K562 (cell line): ENCODE measurements at regions not wholly inside any gene's neighbourhood (a gene's known extent, or its start where the extent isn't known, plus 50 kb on each side); places are given as distances from the start of the nearest gene placed in this dataset.

ENCODE experiments used
- ATAC-seq: fragments of 200-7000 bp; cut with Tn5 transposase; 3 replicates; pipeline ENCODE4 v1.9.1; 2020; ENCODE audit warnings: moderate library complexity
- BruUV-seq: library from RNA; stranded (reverse); fragments of 400-500 nt; replicated peaks from 2 replicates; lab custom pipeline; 2021; lab: Mats Ljungman, UMichigan
- CTCF ChIA-PET: fragments of 300-600 bp; formaldehyde crosslinking; extraction: SDS; loops from one replicate; lab custom pipeline; 2021; ENCODE audit warnings: low intra/inter-chr PET ratio; lab: Yijun Ruan, JAX
- POLR2A ChIA-PET: fragments of 300-600, 350-650 bp; sonication (Branson Sonifier 250); formaldehyde crosslinking; extraction: SDS; loops from one replicate; lab custom pipeline; 2021; ENCODE audit warnings: antibody characterized with exemption, inconsistent platforms; lab: Yijun Ruan, JAX
- DNase-seq, 4 experiments: peaks; one replicate each; pipeline versions ENCODE4 v3.0.0 to v3.0.0-alpha.2; 2011 to 2018; ENCODE audit warnings: low spot score in 3 of 4, mixed read lengths in 3 of 4; ENCODE audit errors: extremely low read depth in 1 of 4
- FAIRE-seq: peaks from 2 replicates; lab custom pipeline; 2011; peaks lifted over from hg19 to GRCh38; lab: Jason Lieb, UNC
- H2AFZ ChIP-seq: 2 replicates; pipeline ENCODE4 v1.6.0; 2011; ENCODE audit warnings: low read depth, low read length, control low read depth, inconsistent platforms
- H3K27ac ChIP-seq: fragments of 200-600 bp; 3 replicates; pipeline ENCODE4 v1.8.0; 2011; ENCODE audit warnings: low read depth, mild to moderate bottlenecking, control low read depth, inconsistent platforms, low read length, moderate library complexity, mixed read lengths; ENCODE audit errors: extremely low read depth
- H3K27me3 ChIP-seq, 2 experiments: fragments of 300-600 bp in 1 of 2; 2 replicates in 1 of 2; 3 replicates in 1 of 2; pipeline versions ENCODE4 v1.6.0 to v1.8.0; 2011; ENCODE audit warnings: inconsistent platforms in 2 of 2, low read length in 2 of 2, mild to moderate bottlenecking in 1 of 2, mixed read lengths in 1 of 2, moderate library complexity in 1 of 2; ENCODE audit not compliant: control insufficient read depth in 2 of 2, insufficient read depth in 2 of 2
- H3K36me3 ChIP-seq: fragments of 300-600 bp; 3 replicates; pipeline ENCODE4 v1.8.0; 2011; ENCODE audit warnings: mild to moderate bottlenecking, low read length, inconsistent platforms; ENCODE audit not compliant: control insufficient read depth, insufficient read depth
- H3K4me1 ChIP-seq, 2 experiments: fragments of 200-600 bp in 1 of 2; replicated peaks in 1 of 2; 2 replicates in 1 of 2; 3 replicates in 1 of 2; pipeline versions ENCODE4 v1.5.1 to v1.8.0; 2011; ENCODE audit warnings: inconsistent platforms in 2 of 2, low read length in 2 of 2, mild to moderate bottlenecking in 1 of 2, mixed read lengths in 1 of 2, moderate library complexity in 1 of 2; ENCODE audit not compliant: control insufficient read depth in 2 of 2, insufficient read depth in 2 of 2
- H3K4me2 ChIP-seq: 2 replicates; pipeline ENCODE4 v1.6.1; 2011; ENCODE audit warnings: low read length, control low read depth, inconsistent platforms, mixed read lengths; ENCODE audit not compliant: insufficient read depth
- H3K4me3 ChIP-seq: fragments of 200-600 bp; sonication (generic), shearing (Covaris generic); 2 replicates; pipeline ENCODE4 v1.5.1; 2016; ENCODE audit warnings: control low read depth, inconsistent platforms
- H3K79me2 ChIP-seq: fragments of 200-600 bp; 3 replicates; pipeline ENCODE4 v1.8.0; 2011; ENCODE audit warnings: low read length, inconsistent platforms; ENCODE audit not compliant: control insufficient read depth, insufficient read depth
- H3K9ac ChIP-seq, 2 experiments: 2 replicates each; pipeline versions ENCODE4 v1.6.0 to v1.6.1; 2011; ENCODE audit warnings: low read depth in 2 of 2, low read length in 2 of 2, control low read depth in 1 of 2, inconsistent platforms in 1 of 2, mild to moderate bottlenecking in 1 of 2, mixed read lengths in 1 of 2; ENCODE audit not compliant: insufficient read depth in 1 of 2
- H3K9me1 ChIP-seq: one replicate; pipeline ENCODE4 v1.6.0; 2011; ENCODE audit warnings: inconsistent platforms, mild to moderate bottlenecking, low read length, moderate library complexity; ENCODE audit not compliant: control insufficient read depth, insufficient read depth
- H3K9me3 ChIP-seq: replicated peaks from 2 replicates; pipeline ENCODE4 v1.5.1; 2011; ENCODE audit warnings: low read depth, low read length, inconsistent platforms; ENCODE audit not compliant: control insufficient read depth, insufficient read depth
- H4K20me1 ChIP-seq: replicated peaks from 2 replicates; pipeline ENCODE4 v1.6.1; 2011; ENCODE audit warnings: low read length, inconsistent platforms, mixed read lengths; ENCODE audit not compliant: control insufficient read depth, insufficient read depth
- CBX3 ChIP-seq, 2 experiments: IDR thresholded peaks; 1 replicate in 1 of 2; 2 replicates in 1 of 2; pipeline ENCODE4 v1.6.1; 2012; ENCODE audit warnings: inconsistent platforms in 2 of 2, low read length in 2 of 2, borderline replicate concordance in 1 of 2, control low read depth in 1 of 2
- CXXC5 ChIP-seq: fragments of 250-450 bp; sonication (Bioruptor Pico); IDR thresholded peaks from 2 replicates; pipeline ENCODE4 v1.8.0; 2022; ENCODE audit warnings: inconsistent platforms, mild to moderate bottlenecking, moderate library complexity
- MEF2A ChIP-seq: IDR thresholded peaks from 2 replicates; pipeline ENCODE4 v1.6.1; 2011; ENCODE audit warnings: low read depth, mild to moderate bottlenecking, low read length, moderate library complexity; ENCODE audit not compliant: control insufficient read depth
- NR4A1 ChIP-seq, 2 experiments: fragments of 250-450 bp in 1 of 2; fragments of 450-650 bp in 1 of 2; sonication (Bioruptor Pico) in 1 of 2; IDR thresholded peaks; 2 replicates each; pipeline versions ENCODE4 v1.4.0 to v1.6.1; 2016 to 2020; ENCODE audit warnings: mild to moderate bottlenecking in 2 of 2, missing compliant biosample characterization in 1 of 2, missing genetic modification characterization in 1 of 2, moderate library complexity in 1 of 2
- PCBP2 ChIP-seq: fragments of 200-400 bp; formaldehyde crosslinking; IDR thresholded peaks from 2 replicates; pipeline ENCODE4 v1.6.1; 2018; ENCODE audit warnings: low read length, low read depth, mild to moderate bottlenecking, moderate library complexity; ENCODE audit not compliant: poor library complexity, severe bottlenecking
- SMAD1 ChIP-seq: fragments of 150-350 bp; IDR thresholded peaks from 2 replicates; pipeline ENCODE4 v1.6.1; 2014; ENCODE audit warnings: low read length, low read depth; ENCODE audit not compliant: partially characterized antibody
- ZFP30 ChIP-seq: fragments of 250-450 bp; sonication (Bioruptor Pico); IDR thresholded peaks from 2 replicates; pipeline ENCODE4 v1.8.0; 2022; ENCODE audit warnings: moderate library complexity, mild to moderate bottlenecking, inconsistent platforms, borderline replicate concordance
- ZNF146 ChIP-seq: IDR thresholded peaks from one replicate; pipeline ENCODE4 v1.6.1; 2018; ENCODE audit warnings: missing compliant biosample characterization; ENCODE audit not compliant: unreplicated experiment
- ZNF212 ChIP-seq: fragments of 450-650 bp; formaldehyde crosslinking; IDR thresholded peaks from 2 replicates; pipeline ENCODE4 v1.4.0; 2020; ENCODE audit warnings: mild to moderate bottlenecking
- in situ Hi-C: fragments of 300-500 bp; cut with MboI; formaldehyde crosslinking; loops from 4 replicates; pipeline ENCODE4 v1.15.0; 2018; ENCODE audit warnings: inconsistent platforms, mixed read lengths
- intact Hi-C: fragments of 100-400 bp; cut with micrococcal nuclease; formaldehyde crosslinking; loops from 2 replicates; pipeline ENCODE4 v1.14.2; 2022
- TF ChIP-seq, protein P1 (sequence below): fragments of 450-650 bp; IDR thresholded peaks from 2 replicates; pipeline ENCODE4 v1.6.1; 2018; ENCODE audit not compliant: partially characterized antibody
- TF ChIP-seq, protein P2 (sequence below): sonication (generic); formaldehyde crosslinking; IDR thresholded peaks from 2 replicates; pipeline ENCODE4 v1.8.0; 2022; ENCODE audit warnings: mild to moderate bottlenecking, missing genetic modification reagents, borderline replicate concordance
- TF ChIP-seq, protein P3 (sequence below): fragments of 450-650 bp; IDR thresholded peaks from 2 replicates; pipeline ENCODE4 v1.6.1; 2016; ENCODE audit warnings: borderline replicate concordance
- TF ChIP-seq, protein P4 (sequence below): fragments of 450-650 bp; formaldehyde crosslinking; IDR thresholded peaks from 2 replicates; pipeline ENCODE4 v1.4.0; 2020; ENCODE audit warnings: mild to moderate bottlenecking, moderate library complexity

DNA sequence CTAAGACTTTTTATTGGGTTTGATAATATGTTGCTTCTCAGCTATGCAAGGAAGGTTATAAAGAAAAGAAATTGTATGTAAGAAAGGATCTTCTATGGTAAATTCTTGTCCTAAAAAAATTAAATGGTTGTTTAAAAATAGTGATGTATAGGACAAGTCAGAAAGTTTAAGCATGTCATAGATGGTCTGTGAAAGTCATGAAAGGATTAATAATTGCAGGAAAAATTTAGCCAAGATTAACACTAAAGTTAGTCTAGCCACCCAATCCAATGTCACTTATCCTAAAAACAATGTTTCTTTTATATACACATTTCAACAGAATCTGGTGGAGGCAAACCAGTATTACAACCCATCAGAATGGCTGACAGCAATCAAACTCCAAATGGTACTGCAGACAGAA lies 1046.7 kb upstream of the SLC39A10 start:
- Histone ChIP-seq H3K9ac (no peak overlapping the region), H3K79me2 (no peaks in the 10 kb centered on the region), H3K4me2 (no peak overlapping the region), H3K9me3 (no peaks in the 10 kb centered on the region), H3K27ac (no peak overlapping the region), H2AFZ (no peak overlapping the region), H3K27me3 (no peaks in the 10 kb centered on the region), H3K36me3 (no peaks in the 10 kb centered on the region), H3K4me3 (no peak overlapping the region), H4K20me1 (no peaks in the 10 kb centered on the region), H3K9me1 (no peaks in the 10 kb centered on the region), H3K4me1 (no peaks in the 10 kb centered on the region)
- BruUV-seq: no TSS peak
- DNase-seq: no peak
- ATAC-seq: no peak
- FAIRE-seq: no peak
- in situ Hi-C loops (no loop called here), intact Hi-C loops (no loop called here)
- ChIA-PET CTCF (no interaction called here), POLR2A (no interaction called here)
- TF ChIP-seq CXXC5: no peak
- TF ChIP-seq ZNF212 (CRISPR knock-in tag): no peak
- TF ChIP-seq CBX3 (IDR thresholded peaks at IDR 0.05; ENCODE audit: borderline replicate concordance in 1 of 2, low read length in 2 of 2): no peak
- TF ChIP-seq MEF2A: no peak
- no peak for TF ChIP-seq PCBP2
- TF ChIP-seq NR4A1 (CRISPR knock-in tag; IDR thresholded peaks at IDR 0.05): no peak
- no peak for TF ChIP-seq NR4A1 (tag; IDR thresholded peaks at IDR 0.05)
- TF ChIP-seq, protein P1, sequence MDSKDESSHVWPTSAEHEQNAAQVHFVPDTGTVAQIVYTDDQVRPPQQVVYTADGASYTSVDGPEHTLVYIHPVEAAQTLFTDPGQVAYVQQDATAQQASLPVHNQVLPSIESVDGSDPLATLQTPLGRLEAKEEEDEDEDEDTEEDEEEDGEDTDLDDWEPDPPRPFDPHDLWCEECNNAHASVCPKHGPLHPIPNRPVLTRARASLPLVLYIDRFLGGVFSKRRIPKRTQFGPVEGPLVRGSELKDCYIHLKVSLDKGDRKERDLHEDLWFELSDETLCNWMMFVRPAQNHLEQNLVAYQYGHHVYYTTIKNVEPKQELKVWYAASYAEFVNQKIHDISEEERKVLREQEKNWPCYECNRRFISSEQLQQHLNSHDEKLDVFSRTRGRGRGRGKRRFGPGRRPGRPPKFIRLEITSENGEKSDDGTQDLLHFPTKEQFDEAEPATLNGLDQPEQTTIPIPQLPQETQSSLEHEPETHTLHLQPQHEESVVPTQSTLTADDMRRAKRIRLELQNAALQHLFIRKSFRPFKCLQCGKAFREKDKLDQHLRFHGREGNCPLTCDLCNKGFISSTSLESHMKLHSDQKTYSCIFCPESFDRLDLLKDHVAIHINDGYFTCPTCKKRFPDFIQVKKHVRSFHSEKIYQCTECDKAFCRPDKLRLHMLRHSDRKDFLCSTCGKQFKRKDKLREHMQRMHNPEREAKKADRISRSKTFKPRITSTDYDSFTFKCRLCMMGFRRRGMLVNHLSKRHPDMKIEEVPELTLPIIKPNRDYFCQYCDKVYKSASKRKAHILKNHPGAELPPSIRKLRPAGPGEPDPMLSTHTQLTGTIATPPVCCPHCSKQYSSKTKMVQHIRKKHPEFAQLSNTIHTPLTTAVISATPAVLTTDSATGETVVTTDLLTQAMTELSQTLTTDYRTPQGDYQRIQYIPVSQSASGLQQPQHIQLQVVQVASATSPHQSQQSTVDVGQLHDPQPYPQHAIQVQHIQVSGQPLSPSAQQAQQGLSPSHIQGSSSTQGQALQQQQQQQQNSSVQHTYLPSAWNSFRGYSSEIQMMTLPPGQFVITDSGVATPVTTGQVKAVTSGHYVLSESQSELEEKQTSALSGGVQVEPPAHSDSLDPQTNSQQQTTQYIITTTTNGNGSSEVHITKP: no peak
- TF ChIP-seq, protein P2, sequence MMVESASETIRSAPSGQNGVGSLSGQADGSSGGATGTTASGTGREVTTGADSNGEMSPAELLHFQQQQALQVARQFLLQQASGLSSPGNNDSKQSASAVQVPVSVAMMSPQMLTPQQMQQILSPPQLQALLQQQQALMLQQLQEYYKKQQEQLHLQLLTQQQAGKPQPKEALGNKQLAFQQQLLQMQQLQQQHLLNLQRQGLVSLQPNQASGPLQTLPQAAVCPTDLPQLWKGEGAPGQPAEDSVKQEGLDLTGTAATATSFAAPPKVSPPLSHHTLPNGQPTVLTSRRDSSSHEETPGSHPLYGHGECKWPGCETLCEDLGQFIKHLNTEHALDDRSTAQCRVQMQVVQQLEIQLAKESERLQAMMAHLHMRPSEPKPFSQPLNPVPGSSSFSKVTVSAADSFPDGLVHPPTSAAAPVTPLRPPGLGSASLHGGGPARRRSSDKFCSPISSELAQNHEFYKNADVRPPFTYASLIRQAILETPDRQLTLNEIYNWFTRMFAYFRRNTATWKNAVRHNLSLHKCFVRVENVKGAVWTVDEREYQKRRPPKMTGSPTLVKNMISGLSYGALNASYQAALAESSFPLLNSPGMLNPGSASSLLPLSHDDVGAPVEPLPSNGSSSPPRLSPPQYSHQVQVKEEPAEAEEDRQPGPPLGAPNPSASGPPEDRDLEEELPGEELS: no peak
- TF ChIP-seq SMAD1: no peak
- TF ChIP-seq, protein P3, sequence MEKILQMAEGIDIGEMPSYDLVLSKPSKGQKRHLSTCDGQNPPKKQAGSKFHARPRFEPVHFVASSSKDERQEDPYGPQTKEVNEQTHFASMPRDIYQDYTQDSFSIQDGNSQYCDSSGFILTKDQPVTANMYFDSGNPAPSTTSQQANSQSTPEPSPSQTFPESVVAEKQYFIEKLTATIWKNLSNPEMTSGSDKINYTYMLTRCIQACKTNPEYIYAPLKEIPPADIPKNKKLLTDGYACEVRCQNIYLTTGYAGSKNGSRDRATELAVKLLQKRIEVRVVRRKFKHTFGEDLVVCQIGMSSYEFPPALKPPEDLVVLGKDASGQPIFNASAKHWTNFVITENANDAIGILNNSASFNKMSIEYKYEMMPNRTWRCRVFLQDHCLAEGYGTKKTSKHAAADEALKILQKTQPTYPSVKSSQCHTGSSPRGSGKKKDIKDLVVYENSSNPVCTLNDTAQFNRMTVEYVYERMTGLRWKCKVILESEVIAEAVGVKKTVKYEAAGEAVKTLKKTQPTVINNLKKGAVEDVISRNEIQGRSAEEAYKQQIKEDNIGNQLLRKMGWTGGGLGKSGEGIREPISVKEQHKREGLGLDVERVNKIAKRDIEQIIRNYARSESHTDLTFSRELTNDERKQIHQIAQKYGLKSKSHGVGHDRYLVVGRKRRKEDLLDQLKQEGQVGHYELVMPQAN: no peak
- TF ChIP-seq, protein P4, sequence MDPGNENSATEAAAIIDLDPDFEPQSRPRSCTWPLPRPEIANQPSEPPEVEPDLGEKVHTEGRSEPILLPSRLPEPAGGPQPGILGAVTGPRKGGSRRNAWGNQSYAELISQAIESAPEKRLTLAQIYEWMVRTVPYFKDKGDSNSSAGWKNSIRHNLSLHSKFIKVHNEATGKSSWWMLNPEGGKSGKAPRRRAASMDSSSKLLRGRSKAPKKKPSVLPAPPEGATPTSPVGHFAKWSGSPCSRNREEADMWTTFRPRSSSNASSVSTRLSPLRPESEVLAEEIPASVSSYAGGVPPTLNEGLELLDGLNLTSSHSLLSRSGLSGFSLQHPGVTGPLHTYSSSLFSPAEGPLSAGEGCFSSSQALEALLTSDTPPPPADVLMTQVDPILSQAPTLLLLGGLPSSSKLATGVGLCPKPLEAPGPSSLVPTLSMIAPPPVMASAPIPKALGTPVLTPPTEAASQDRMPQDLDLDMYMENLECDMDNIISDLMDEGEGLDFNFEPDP (CRISPR knock-in tag): no peak
- no peak for TF ChIP-seq ZNF146 (CRISPR knock-in tag)
- TF ChIP-seq ZFP30: no peak
